ENCODE measurements at regions not wholly inside any gene's neighbourhood (a gene's known extent, or its start where the extent isn't known, plus 50 kb on each side); places are given as distances from the start of the nearest gene placed in this dataset.

- in situ Hi-C loops (cut with HindIII; ENCODE audit: low sequenced_read_pairs): no loop called here
Observed at GRCh38 chr20:58162986-58163385, 65.5 kb downstream of the ANKRD60 start.

- in situ Hi-C loops (cut with HindIII; ENCODE audit: low sequenced_read_pairs): no loop called here
Observed at GRCh38 chr20:58161192-58161591, 67.3 kb downstream of the ANKRD60 start.

GRCh38 chr20:58160451-58161061, 67.9 kb downstream of the ANKRD60 start:
- in situ Hi-C loops (cut with HindIII; ENCODE audit: low sequenced_read_pairs): no loop called here

- in situ Hi-C loops (cut with HindIII; ENCODE audit: low sequenced_read_pairs): no loop called here
Observed at GRCh38 chr20:58155148-58155925, 73.1 kb downstream of the ANKRD60 start.

- in situ Hi-C loops (cut with HindIII; ENCODE audit: low sequenced_read_pairs): no loop called here
Observed at GRCh38 chr20:58154113-58154512, 74.3 kb downstream of the ANKRD60 start.

- in situ Hi-C loops (cut with HindIII; ENCODE audit: low sequenced_read_pairs): no loop called here
Observed at GRCh38 chr20:58153121-58153520, 75.3 kb downstream of the ANKRD60 start.

GRCh38 chr20:58150772-58151171, 77.7 kb downstream of the ANKRD60 start:
- in situ Hi-C loops (cut with HindIII; ENCODE audit: low sequenced_read_pairs): no loop called here

GRCh38 chr20:58149437-58150091, 78.9 kb downstream of the ANKRD60 start:
- in situ Hi-C loops (cut with HindIII; ENCODE audit: low sequenced_read_pairs): no loop called here

- in situ Hi-C loops (cut with HindIII; ENCODE audit: low sequenced_read_pairs): no loop called here
Observed at GRCh38 chr20:58148891-58149290, 79.6 kb downstream of the ANKRD60 start.

- in situ Hi-C loops (cut with HindIII; ENCODE audit: low sequenced_read_pairs): no loop called here
Observed at GRCh38 chr20:58147628-58148370, 80.7 kb downstream of the ANKRD60 start.

GRCh38 chr20:58146746-58147140, 81.7 kb downstream of the ANKRD60 start:
- in situ Hi-C loops (cut with HindIII; ENCODE audit: low sequenced_read_pairs): no loop called here

- in situ Hi-C loops (cut with HindIII; ENCODE audit: low sequenced_read_pairs): no loop called here
Observed at GRCh38 chr20:58146081-58146745, 82.2 kb downstream of the ANKRD60 start.

GRCh38 chr20:58145506-58146080, 82.9 kb downstream of the ANKRD60 start:
- in situ Hi-C loops (cut with HindIII; ENCODE audit: low sequenced_read_pairs): no loop called here

- in situ Hi-C loops (cut with HindIII; ENCODE audit: low sequenced_read_pairs): no loop called here
Observed at GRCh38 chr20:58144096-58144495, 84.4 kb downstream of the ANKRD60 start.

GRCh38 chr20:58143531-58143930, 84.9 kb downstream of the ANKRD60 start:
- in situ Hi-C loops (cut with HindIII; ENCODE audit: low sequenced_read_pairs): no loop called here

GRCh38 chr20:58142843-58143185, 85.6 kb downstream of the ANKRD60 start:
- in situ Hi-C loops (cut with HindIII; ENCODE audit: low sequenced_read_pairs): no loop called here

- in situ Hi-C loops (cut with HindIII; ENCODE audit: low sequenced_read_pairs): no loop called here
Observed at GRCh38 chr20:58141971-58142842, 86.2 kb downstream of the ANKRD60 start.

- in situ Hi-C loops (cut with HindIII; ENCODE audit: low sequenced_read_pairs): no loop called here
Observed at GRCh38 chr20:58141496-58141895, 87.0 kb downstream of the ANKRD60 start.

- in situ Hi-C loops (cut with HindIII; ENCODE audit: low sequenced_read_pairs): no loop called here
Observed at GRCh38 chr20:58140787-58141425, 87.5 kb downstream of the ANKRD60 start.
